Panc1 (cell line): ENCODE measurements at regions not wholly inside any gene's neighbourhood (a gene's known extent, or its start where the extent isn't known, plus 50 kb on each side); places are given as distances from the start of the nearest gene placed in this dataset.

ENCODE experiments used
- ATAC-seq: fragments of 200-7000 bp; cut with Tn5 transposase; 2 replicates; pipeline ENCODE4 v1.9.1; 2020; ENCODE audit warnings: mild to moderate bottlenecking, moderate library complexity
- BruUV-seq: library from RNA; stranded (reverse); fragments of 400-500 nt; replicated peaks from 2 replicates; lab custom pipeline; 2021; lab: Mats Ljungman, UMichigan
- CTCF ChIA-PET: fragments of 300-600 bp; sonication (Branson Sonifier 250); formaldehyde crosslinking; loops from one replicate; lab custom pipeline; 2022; ENCODE audit warnings: antibody characterized with exemption; lab: Charles Lee
- POLR2A ChIA-PET: fragments of 300-600 bp; sonication (Branson Sonifier 250); formaldehyde crosslinking; loops from one replicate; lab custom pipeline; 2022; ENCODE audit warnings: antibody characterized with exemption; lab: Charles Lee
- DNase-seq: peaks from one replicate; pipeline ENCODE4 v3.0.0-alpha.2; 2010; ENCODE audit warnings: low read depth, low spot score
- H3K27ac ChIP-seq: 2 replicates; pipeline ENCODE4 v1.5.1; 2011; ENCODE audit warnings: mild to moderate bottlenecking, low read length, inconsistent platforms
- H3K27me3 ChIP-seq: fragments of 200-500 bp; sonication (Bioruptor generic); 2 replicates; pipeline ENCODE4 v1.6.0; 2014; ENCODE audit warnings: low read length, inconsistent platforms; ENCODE audit not compliant: control insufficient read depth, insufficient read depth
- H3K36me3 ChIP-seq: fragments of 200-500 bp; sonication (Bioruptor generic); 2 replicates; pipeline ENCODE4 v1.5.1; 2014; ENCODE audit warnings: inconsistent platforms, mild to moderate bottlenecking, low read length, moderate library complexity; ENCODE audit not compliant: control insufficient read depth, insufficient read depth
- H3K4me1 ChIP-seq: 2 replicates; pipeline ENCODE4 v1.5.1; 2011; ENCODE audit warnings: inconsistent platforms, mild to moderate bottlenecking, low read length, moderate library complexity; ENCODE audit not compliant: control insufficient read depth, insufficient read depth
- H3K4me3 ChIP-seq, 2 experiments: 2 replicates each; pipeline ENCODE4 v1.5.1; 2011 to 2012; ENCODE audit warnings: low read depth in 2 of 2, low read length in 2 of 2, mild to moderate bottlenecking in 2 of 2, inconsistent platforms in 1 of 2, moderate library complexity in 1 of 2
- H3K9me3 ChIP-seq: fragments of 200-500 bp; sonication (Bioruptor generic); 2 replicates; pipeline ENCODE4 v1.5.1; 2014; ENCODE audit warnings: low read depth, mild to moderate bottlenecking, inconsistent platforms, low read length, moderate library complexity; ENCODE audit not compliant: control insufficient read depth, insufficient read depth
- CTCF ChIP-seq: fragments of 450-650 bp; IDR thresholded peaks from 2 replicates; pipeline ENCODE4 v1.5.1; 2017; ENCODE audit warnings: mild to moderate bottlenecking
- POLR2AphosphoS5 ChIP-seq: IDR thresholded peaks from 2 replicates; pipeline ENCODE4 v1.6.1; 2012; ENCODE audit warnings: mild to moderate bottlenecking, low read depth, low read length, moderate library complexity
- REST ChIP-seq, 2 experiments: IDR thresholded peaks; 2 replicates each; pipeline ENCODE4 v1.6.1; 2011 to 2012; ENCODE audit warnings: low read depth in 2 of 2, control low read depth in 1 of 2, low read length in 1 of 2, mild to moderate bottlenecking in 1 of 2, moderate library complexity in 1 of 2; ENCODE audit not compliant: insufficient read depth in 1 of 2
- SIN3A ChIP-seq: IDR thresholded peaks from 2 replicates; pipeline ENCODE4 v1.6.1; 2012; ENCODE audit warnings: low read depth, mild to moderate bottlenecking, low read length, moderate library complexity, borderline replicate concordance; ENCODE audit not compliant: insufficient read depth
- TCF7L2 ChIP-seq: IDR thresholded peaks from 2 replicates; pipeline ENCODE4 v1.6.1; 2011; ENCODE audit warnings: mild to moderate bottlenecking, low read depth, low read length, inconsistent platforms
- in situ Hi-C: cut with HindIII; loops from 2 replicates; pipeline ENCODE4 v1.10.0; 2016; ENCODE audit warnings: low sequenced_read_pairs, low pct_unique_long_range_greater_than_20kb
- intact Hi-C: fragments of 100-400 bp; cut with micrococcal nuclease; formaldehyde crosslinking; loops from one replicate; pipeline ENCODE4 v1.10.0; 2022; ENCODE audit not compliant: unreplicated experiment

GRCh38 chr16:26885674-26886073 is 181.1 kb upstream of the C16orf82 start:
- TF ChIP-seq TCF7L2 (no peak), REST (IDR thresholded peaks at IDR 0.05; ENCODE audit: insufficient read depth in 1 of 2, low read depth in 2 of 2, low read length in 1 of 2) (no peak), POLR2AphosphoS5 (no peak), CTCF (no peak), SIN3A (no peak)
- BruUV-seq: no TSS peak
- CTCF ChIA-PET: no interaction called here
- in situ Hi-C loops (no loop called here), intact Hi-C loops (no loop called here)
- DNase-seq: no peak
- ATAC-seq: no peak
- H3K9me3 ChIP-seq: no peaks in the 10 kb centered on the region
- no peaks in the 10 kb centered on the region for H3K4me1 ChIP-seq
- H3K27me3 ChIP-seq: no peaks in the 10 kb centered on the region
- H3K36me3 ChIP-seq: no peaks in the 10 kb centered on the region
- H3K4me3 ChIP-seq: no peak overlapping the region
- POLR2A ChIA-PET: no interaction called here
- no peak overlapping the region for H3K27ac ChIP-seq

GRCh38 chr16:26889740-26890139 is 177.0 kb upstream of the C16orf82 start:
- no peak for TF ChIP-seq SIN3A
- no peak for TF ChIP-seq CTCF
- no peak for TF ChIP-seq TCF7L2
- no peak for TF ChIP-seq REST (IDR thresholded peaks at IDR 0.05; ENCODE audit: insufficient read depth in 1 of 2, low read depth in 2 of 2, low read length in 1 of 2)
- TF ChIP-seq POLR2AphosphoS5: no peak
- intact Hi-C loops (no loop called here), in situ Hi-C loops (no loop called here)
- Histone ChIP-seq H3K27ac (no peak overlapping the region), H3K36me3 (no peaks in the 10 kb centered on the region), H3K9me3 (no peaks in the 10 kb centered on the region), H3K4me1 (no peaks in the 10 kb centered on the region), H3K27me3 (no peaks in the 10 kb centered on the region), H3K4me3 (no peak overlapping the region)
- ChIA-PET POLR2A (no interaction called here), CTCF (no interaction called here)
- no peak for ATAC-seq
- no TSS peak for BruUV-seq
- DNase-seq: no peak
